ENCODE measurements at regions not wholly inside any gene's neighbourhood (a gene's known extent, or its start where the extent isn't known, plus 50 kb on each side); places are given as distances from the start of the nearest gene placed in this dataset.

DNA sequence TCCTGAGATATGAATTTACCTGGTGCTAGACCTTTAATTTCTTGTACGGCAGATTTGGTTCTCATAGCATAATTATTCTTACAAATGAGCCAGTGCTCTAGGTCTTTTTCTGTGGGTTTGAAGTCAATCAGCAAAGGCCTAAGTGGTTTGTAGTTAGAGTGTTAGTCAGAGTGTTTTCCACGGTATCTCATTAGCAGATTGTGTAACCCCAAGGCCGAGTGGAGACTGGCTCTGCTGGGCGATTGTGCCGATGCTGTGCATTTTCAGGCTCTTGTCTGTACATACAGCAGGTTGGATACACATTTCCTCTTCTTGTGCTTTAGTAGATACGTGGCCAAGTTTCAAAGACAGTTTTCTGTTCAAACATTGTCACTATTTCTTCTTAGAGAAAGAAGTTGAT lies 78.6 kb upstream of the CA10 start:
- Histone ChIP-seq H3K27ac (ENCODE audit: low read length) (no peak overlapping the region), H3K27me3 (ENCODE audit: low read depth, low read length) (no peaks in the 10 kb centered on the region), H3K36me3 (ENCODE audit: control insufficient read depth in 1 of 2, insufficient read depth in 2 of 2, low read length in 2 of 2) (no peaks in the 10 kb centered on the region), H3K9me3 (ENCODE audit: control insufficient read depth in 1 of 2, low read length in 2 of 2) (no peaks in the 10 kb centered on the region), H3K4me1 (ENCODE audit: control insufficient read depth in 1 of 2, insufficient read depth in 2 of 2, low read length in 2 of 2) (no peaks in the 10 kb centered on the region), H3K4me3 (ENCODE audit: low read depth in 1 of 2, low read length in 2 of 2) (no peak overlapping the region)

DNA sequence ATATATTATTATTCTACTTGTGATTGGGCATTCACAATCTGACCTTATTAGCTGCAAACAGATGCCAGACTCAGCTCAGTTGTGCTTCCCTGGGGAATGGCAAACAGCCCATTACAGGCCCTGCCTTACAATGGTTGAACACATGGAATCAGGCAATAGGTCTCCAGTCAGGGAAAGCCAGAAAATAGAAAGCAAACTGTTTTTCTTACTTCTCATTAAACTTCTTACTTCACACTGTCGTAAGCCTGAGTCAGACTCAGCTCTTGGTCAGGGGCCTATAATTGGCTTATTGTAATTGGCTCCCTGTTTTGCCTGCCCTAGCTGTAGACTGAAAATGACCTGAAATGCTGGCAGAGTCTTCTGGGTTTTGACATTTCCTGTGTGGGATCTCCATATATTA lies 77.0 kb upstream of the CA10 start:
- Histone ChIP-seq H3K36me3 (ENCODE audit: control insufficient read depth in 1 of 2, insufficient read depth in 2 of 2, low read length in 2 of 2) (no peaks in the 10 kb centered on the region), H3K27ac (ENCODE audit: low read length) (no peak overlapping the region), H3K9me3 (ENCODE audit: control insufficient read depth in 1 of 2, low read length in 2 of 2) (no peaks in the 10 kb centered on the region), H3K4me1 (ENCODE audit: control insufficient read depth in 1 of 2, insufficient read depth in 2 of 2, low read length in 2 of 2) (no peaks in the 10 kb centered on the region), H3K4me3 (ENCODE audit: low read depth in 1 of 2, low read length in 2 of 2) (no peak overlapping the region), H3K27me3 (ENCODE audit: low read depth, low read length) (no peaks in the 10 kb centered on the region)

DNA sequence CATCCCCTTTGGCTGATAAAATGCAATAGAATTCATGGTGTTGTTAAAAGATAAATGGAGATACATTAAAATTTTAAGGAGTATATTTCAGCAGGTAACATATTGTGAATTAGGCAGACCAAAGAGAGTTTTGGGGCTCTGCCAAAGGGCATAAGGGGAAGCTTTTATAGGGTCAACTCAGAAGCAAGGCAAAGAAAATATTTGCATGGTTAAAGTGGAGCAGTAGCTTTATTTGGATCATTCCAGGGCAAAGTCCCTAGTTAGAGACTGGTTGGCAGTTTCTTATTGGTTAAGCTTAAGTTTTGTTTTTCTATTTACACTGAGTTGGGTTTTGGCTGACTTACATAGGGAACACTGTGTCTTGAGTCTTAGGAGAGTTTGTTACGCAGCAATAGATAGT lies 75.1 kb upstream of the CA10 start:
- no peaks in the 10 kb centered on the region for H3K9me3 ChIP-seq (ENCODE audit: control insufficient read depth in 1 of 2, low read length in 2 of 2)
- H3K4me1 ChIP-seq (ENCODE audit: control insufficient read depth in 1 of 2, insufficient read depth in 2 of 2, low read length in 2 of 2), result no peaks in the 10 kb centered on the region
- H3K27ac ChIP-seq (ENCODE audit: low read length), result no peak overlapping the region
- no peak overlapping the region for H3K4me3 ChIP-seq (ENCODE audit: low read depth in 1 of 2, low read length in 2 of 2)
- H3K27me3 ChIP-seq (ENCODE audit: low read depth, low read length), result no peaks in the 10 kb centered on the region
- H3K36me3 ChIP-seq (ENCODE audit: control insufficient read depth in 1 of 2, insufficient read depth in 2 of 2, low read length in 2 of 2), result no peaks in the 10 kb centered on the region

DNA sequence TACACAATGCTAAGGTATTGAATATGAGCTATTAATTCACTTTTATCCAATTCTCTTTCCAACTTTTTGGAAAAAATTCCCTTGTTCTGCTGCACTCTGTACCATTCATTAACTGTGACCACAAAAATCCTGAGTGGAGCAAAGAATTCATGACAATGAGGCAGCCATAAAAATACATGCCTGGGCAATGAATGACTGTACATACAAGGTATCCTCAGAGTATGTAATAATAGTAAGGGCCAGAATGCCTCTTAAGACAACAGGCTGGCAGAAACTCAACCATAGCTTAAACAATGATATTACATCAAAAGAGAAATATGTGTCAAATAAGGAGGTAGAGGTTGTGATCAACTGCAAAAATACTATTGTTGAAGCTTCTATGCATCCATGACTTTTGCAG lies 74.7 kb upstream of the CA10 start:
- Histone ChIP-seq H3K27ac (ENCODE audit: low read length) (no peak overlapping the region), H3K9me3 (ENCODE audit: control insufficient read depth in 1 of 2, low read length in 2 of 2) (no peaks in the 10 kb centered on the region)

DNA sequence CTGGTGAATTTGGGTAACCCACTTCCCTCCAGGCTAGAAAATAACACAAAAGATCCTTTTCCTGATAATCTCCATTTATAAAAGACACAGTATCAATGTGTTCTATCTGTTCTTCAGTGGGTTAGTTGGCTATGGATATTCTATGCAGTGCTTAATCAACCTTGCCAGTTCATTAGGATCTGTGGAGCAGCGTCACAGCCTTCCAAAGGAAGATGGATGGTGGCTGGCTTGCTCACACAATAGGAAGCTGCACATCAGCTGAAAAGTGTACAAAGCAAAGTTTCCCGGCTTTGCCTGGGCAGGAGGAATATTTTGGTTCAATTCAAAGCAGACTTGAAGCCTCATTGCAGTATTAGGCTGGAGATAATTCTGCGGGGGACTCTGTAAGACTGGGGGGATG lies 70.3 kb upstream of the CA10 start:
- Histone ChIP-seq H3K4me3 (ENCODE audit: low read depth in 1 of 2, low read length in 2 of 2) (no peak overlapping the region), H3K27me3 (ENCODE audit: low read depth, low read length) (no peaks in the 10 kb centered on the region), H3K27ac (ENCODE audit: low read length) (no peak overlapping the region), H3K4me1 (ENCODE audit: control insufficient read depth in 1 of 2, insufficient read depth in 2 of 2, low read length in 2 of 2) (no peaks in the 10 kb centered on the region), H3K9me3 (ENCODE audit: control insufficient read depth in 1 of 2, low read length in 2 of 2) (no peaks in the 10 kb centered on the region), H3K36me3 (ENCODE audit: control insufficient read depth in 1 of 2, insufficient read depth in 2 of 2, low read length in 2 of 2) (no peaks in the 10 kb centered on the region)

More for the DNA sequence above, 74.7 kb upstream of the CA10 start:
- H3K27me3 ChIP-seq (ENCODE audit: low read depth, low read length), result no peaks in the 10 kb centered on the region
- H3K4me1 ChIP-seq (ENCODE audit: control insufficient read depth in 1 of 2, insufficient read depth in 2 of 2, low read length in 2 of 2), result no peaks in the 10 kb centered on the region
- H3K36me3 ChIP-seq (ENCODE audit: control insufficient read depth in 1 of 2, insufficient read depth in 2 of 2, low read length in 2 of 2), result no peaks in the 10 kb centered on the region
- H3K4me3 ChIP-seq (ENCODE audit: low read depth in 1 of 2, low read length in 2 of 2), result no peak overlapping the region

DNA sequence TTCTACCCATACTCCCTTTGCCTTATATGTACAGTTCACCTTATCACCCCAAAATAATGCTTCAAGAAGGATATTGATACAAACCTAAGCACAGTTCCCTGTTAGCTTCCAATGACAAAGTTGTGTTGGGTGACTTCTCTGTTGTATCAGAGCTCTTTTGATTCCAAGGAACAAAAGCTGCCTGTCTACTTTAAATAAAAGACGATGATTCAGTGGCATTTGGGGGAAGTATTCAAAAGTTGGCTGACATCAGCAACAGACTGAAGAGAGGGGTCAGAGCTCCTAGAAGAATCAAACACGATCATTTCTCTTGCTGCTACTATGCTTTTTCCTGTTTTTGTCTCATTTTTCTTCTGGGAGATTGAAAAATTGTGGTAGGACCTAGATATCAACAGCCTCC lies 69.4 kb upstream of the CA10 start:
- Histone ChIP-seq H3K4me1 (ENCODE audit: control insufficient read depth in 1 of 2, insufficient read depth in 2 of 2, low read length in 2 of 2) (no peaks in the 10 kb centered on the region), H3K27me3 (ENCODE audit: low read depth, low read length) (no peaks in the 10 kb centered on the region), H3K4me3 (ENCODE audit: low read depth in 1 of 2, low read length in 2 of 2) (no peak overlapping the region), H3K27ac (ENCODE audit: low read length) (no peak overlapping the region), H3K9me3 (ENCODE audit: control insufficient read depth in 1 of 2, low read length in 2 of 2) (no peaks in the 10 kb centered on the region), H3K36me3 (ENCODE audit: control insufficient read depth in 1 of 2, insufficient read depth in 2 of 2, low read length in 2 of 2) (no peaks in the 10 kb centered on the region)

DNA sequence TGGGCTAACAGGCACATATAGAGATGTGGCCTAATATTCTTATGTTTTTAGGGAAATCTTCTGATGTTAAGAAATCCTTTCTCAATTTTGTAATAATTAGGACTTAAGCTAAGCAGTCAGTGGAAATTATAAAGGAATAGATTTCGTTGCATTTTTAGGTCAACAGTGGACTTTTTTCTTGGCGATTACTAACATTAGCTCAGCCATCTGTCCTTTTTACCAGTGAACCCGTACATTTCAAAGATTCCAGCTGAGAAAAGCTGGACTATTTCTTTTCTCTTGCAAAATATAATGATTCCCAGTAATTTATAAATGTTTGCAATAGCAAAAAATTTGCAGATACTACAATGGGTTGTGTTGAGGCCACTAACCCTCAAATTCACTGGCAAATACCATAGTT lies 54.9 kb upstream of the CA10 start:
- H3K4me1 ChIP-seq (ENCODE audit: control insufficient read depth in 1 of 2, insufficient read depth in 2 of 2, low read length in 2 of 2), result no peaks in the 10 kb centered on the region
- H3K9me3 ChIP-seq (ENCODE audit: control insufficient read depth in 1 of 2, low read length in 2 of 2), result no peaks in the 10 kb centered on the region
- no peak overlapping the region for H3K4me3 ChIP-seq (ENCODE audit: low read depth in 1 of 2, low read length in 2 of 2)
- H3K27ac ChIP-seq (ENCODE audit: low read length), result no peak overlapping the region
- H3K36me3 ChIP-seq (ENCODE audit: control insufficient read depth in 1 of 2, insufficient read depth in 2 of 2, low read length in 2 of 2), result no peaks in the 10 kb centered on the region
- no peaks in the 10 kb centered on the region for H3K27me3 ChIP-seq (ENCODE audit: low read depth, low read length)

DNA sequence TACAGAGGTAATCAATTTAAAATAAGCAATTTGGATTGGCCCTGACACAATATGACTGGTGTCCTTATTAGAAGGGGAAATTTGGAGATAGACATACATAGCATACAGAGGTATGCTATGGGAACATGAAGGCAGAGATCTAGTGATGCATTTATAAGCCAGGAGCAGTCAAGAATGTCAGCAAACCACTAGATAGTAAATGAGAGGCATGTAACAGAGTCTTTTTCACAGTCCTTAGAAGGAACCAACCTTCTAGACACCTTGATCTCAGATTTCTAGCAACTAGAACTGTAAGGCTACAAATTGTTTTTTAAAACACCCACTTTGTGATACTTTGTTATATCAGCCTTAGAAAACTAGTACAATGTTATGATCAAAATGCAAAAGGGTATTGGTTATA lies 54.3 kb upstream of the CA10 start:
- no peaks in the 10 kb centered on the region for H3K27me3 ChIP-seq (ENCODE audit: low read depth, low read length)
- H3K27ac ChIP-seq (ENCODE audit: low read length), result no peak overlapping the region
- H3K9me3 ChIP-seq (ENCODE audit: control insufficient read depth in 1 of 2, low read length in 2 of 2), result no peaks in the 10 kb centered on the region
- no peaks in the 10 kb centered on the region for H3K36me3 ChIP-seq (ENCODE audit: control insufficient read depth in 1 of 2, insufficient read depth in 2 of 2, low read length in 2 of 2)
- no peaks in the 10 kb centered on the region for H3K4me1 ChIP-seq (ENCODE audit: control insufficient read depth in 1 of 2, insufficient read depth in 2 of 2, low read length in 2 of 2)
- H3K4me3 ChIP-seq (ENCODE audit: low read depth in 1 of 2, low read length in 2 of 2), result no peak overlapping the region

DNA sequence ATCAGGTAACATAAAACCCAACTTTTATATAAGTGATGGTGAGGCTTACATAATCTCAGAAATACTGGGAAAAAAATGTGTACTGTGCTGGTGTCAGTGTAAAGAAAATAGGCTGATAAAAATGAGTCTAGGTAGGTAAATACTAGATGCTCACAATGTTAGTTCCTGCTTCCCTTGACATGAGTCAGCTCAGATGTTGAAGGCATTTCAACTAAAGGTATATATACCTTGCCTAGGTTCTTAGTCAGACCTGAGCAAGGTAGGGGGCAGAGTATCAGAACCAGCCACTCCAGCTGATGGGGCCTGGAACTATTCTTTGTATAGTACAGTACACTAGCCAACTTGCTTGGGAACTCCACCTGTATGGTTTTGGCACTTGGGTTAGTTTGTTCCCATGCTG lies 51.0 kb upstream of the CA10 start:
- Histone ChIP-seq H3K9me3 (ENCODE audit: control insufficient read depth in 1 of 2, low read length in 2 of 2) (no peaks in the 10 kb centered on the region), H3K27ac (ENCODE audit: low read length) (no peak overlapping the region), H3K4me3 (ENCODE audit: low read depth in 1 of 2, low read length in 2 of 2) (no peak overlapping the region), H3K27me3 (ENCODE audit: low read depth, low read length) (no peaks in the 10 kb centered on the region), H3K36me3 (ENCODE audit: control insufficient read depth in 1 of 2, insufficient read depth in 2 of 2, low read length in 2 of 2) (no peaks in the 10 kb centered on the region), H3K4me1 (ENCODE audit: control insufficient read depth in 1 of 2, insufficient read depth in 2 of 2, low read length in 2 of 2) (no peaks in the 10 kb centered on the region)
